PC-3 (cell line): ENCODE measurements at regions not wholly inside any gene's neighbourhood (a gene's known extent, or its start where the extent isn't known, plus 50 kb on each side); places are given as distances from the start of the nearest gene placed in this dataset.
"Not testable (repeated sequence)": the region's sequence is repeated elsewhere in the genome, so short reads cannot be mapped to it uniquely, and the experiment has no call there.

Experiments used
- ATAC-seq: fragments of 200-7000 bp; cut with Tn5 transposase; 2 replicates; pipeline ENCODE4 v1.9.1; 2020; ENCODE audit warnings: mild to moderate bottlenecking, moderate library complexity
- BruUV-seq: library from RNA; stranded (reverse); fragments of 400-500 nt; replicated peaks from 2 replicates; lab custom pipeline; 2021; lab: Mats Ljungman, UMichigan
- CTCF ChIA-PET: fragments of 300-600 bp; sonication (Branson Sonifier 250); formaldehyde crosslinking; loops from one replicate; lab custom pipeline; 2022; ENCODE audit warnings: antibody characterized with exemption; lab: Charles Lee
- POLR2A ChIA-PET: fragments of 300-600 bp; sonication (Branson Sonifier 250); formaldehyde crosslinking; loops from one replicate; lab custom pipeline; 2022; ENCODE audit warnings: antibody characterized with exemption; ENCODE audit not compliant: unreplicated experiment; lab: Charles Lee
- DNase-seq: peaks from one replicate; pipeline ENCODE4 v3.0.0-alpha.2; 2015
- H2AFZ ChIP-seq: fragments of 300-600 bp; sonication (generic); 2 replicates; pipeline ENCODE4 v1.6.0; 2016; ENCODE audit warnings: antibody characterized with exemption, low read length
- H3F3A ChIP-seq: fragments of 300-600 bp; sonication (generic); one replicate; pipeline ENCODE4 v1.6.0; 2017; ENCODE audit warnings: antibody characterized with exemption, low read length, control low read depth, mild to moderate bottlenecking; ENCODE audit not compliant: unreplicated experiment
- H3K27ac ChIP-seq: fragments of 300-600 bp; sonication (generic); 2 replicates; pipeline ENCODE4 v1.5.1; 2016; ENCODE audit warnings: mild to moderate bottlenecking, low read length
- H3K27me3 ChIP-seq: fragments of 300-600 bp; sonication (generic); 2 replicates; pipeline ENCODE4 v1.6.1; 2016; ENCODE audit warnings: low read length, mixed read lengths
- H3K36me3 ChIP-seq: fragments of 300-600 bp; sonication (generic); 2 replicates; pipeline ENCODE4 v1.6.1; 2016; ENCODE audit warnings: low read depth, mixed run types, low read length, mixed read lengths
- H3K4me1 ChIP-seq: fragments of 300-600 bp; sonication (generic); 2 replicates; pipeline ENCODE4 v1.5.1; 2016; ENCODE audit warnings: low read length; ENCODE audit not compliant: insufficient read depth
- H3K4me2 ChIP-seq: fragments of 300-600 bp; sonication (generic); 2 replicates; pipeline ENCODE4 v1.6.0; 2016; ENCODE audit warnings: low read length
- H3K4me3 ChIP-seq: fragments of 300-600 bp; sonication (generic); 2 replicates; pipeline ENCODE4 v1.5.1; 2016; ENCODE audit warnings: mild to moderate bottlenecking, low read length, mixed read lengths
- H3K79me2 ChIP-seq: fragments of 300-600 bp; sonication (generic); 2 replicates; pipeline ENCODE4 v1.6.1; 2017; ENCODE audit warnings: low read length, mixed read lengths
- H3K9ac ChIP-seq: fragments of 300-600 bp; sonication (generic); 2 replicates; pipeline ENCODE4 v1.6.0; 2016; ENCODE audit warnings: mild to moderate bottlenecking, low read length
- H3K9me2 ChIP-seq: fragments of 300-600 bp; sonication (generic); replicated peaks from 2 replicates; pipeline ENCODE4 v1.6.1; 2016; ENCODE audit warnings: mixed run types, low read length, mixed read lengths
- H3K9me3 ChIP-seq: fragments of 300-600 bp; sonication (generic); 2 replicates; pipeline ENCODE4 v1.6.1; 2016; ENCODE audit warnings: low read length, mixed read lengths
- H4K20me1 ChIP-seq: fragments of 300-600 bp; sonication (generic); 2 replicates; pipeline ENCODE4 v1.6.1; 2016; ENCODE audit warnings: low read length, mixed read lengths
- EZH2 ChIP-seq: fragments of 300-600 bp; sonication (generic); IDR thresholded peaks from one replicate; pipeline ENCODE4 v1.6.1; 2017; ENCODE audit warnings: antibody characterized with exemption, mild to moderate bottlenecking, low read length; ENCODE audit not compliant: unreplicated experiment
- EZH2phosphoT487 ChIP-seq: fragments of 300-600 bp; sonication (generic); IDR thresholded peaks from 2 replicates; pipeline ENCODE4 v1.6.1; 2018; ENCODE audit warnings: mild to moderate bottlenecking, antibody characterized with exemption, low read length, borderline replicate concordance
- intact Hi-C: fragments of 100-400 bp; cut with micrococcal nuclease; formaldehyde crosslinking; loops from 2 replicates; pipeline ENCODE4 v1.9.0; 2023
- TF ChIP-seq, protein P1 (sequence below): fragments of 300-600 bp; sonication (generic); conservative IDR thresholded peaks from 2 replicates; pipeline ENCODE4 v1.5.1; 2017; ENCODE audit warnings: antibody characterized with exemption, low read depth, mild to moderate bottlenecking, low read length

DNA sequence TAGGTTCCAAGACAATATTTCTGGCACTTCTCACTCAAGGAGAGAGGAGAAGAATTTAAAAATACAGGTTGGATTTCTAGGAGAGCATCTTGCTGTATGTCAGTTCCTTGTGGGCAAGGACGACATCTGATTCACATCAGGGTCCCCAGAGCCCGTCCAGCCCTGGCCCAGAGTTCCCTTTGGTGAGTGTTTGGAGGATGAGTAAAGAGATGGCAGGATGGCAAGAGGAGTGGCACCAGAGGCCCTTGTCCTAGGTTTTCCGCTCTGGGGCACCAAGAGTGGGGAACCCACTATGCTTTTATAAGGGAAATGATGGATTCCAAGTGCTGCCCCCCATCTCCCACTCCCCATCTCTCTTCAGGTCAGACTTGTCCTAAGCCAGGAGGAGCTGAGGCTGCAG, 181.8 kb downstream of the TBC1D2B start:
- no peak for TF ChIP-seq EZH2
- TF ChIP-seq EZH2phosphoT487 = no peak
- TF ChIP-seq, protein P1, sequence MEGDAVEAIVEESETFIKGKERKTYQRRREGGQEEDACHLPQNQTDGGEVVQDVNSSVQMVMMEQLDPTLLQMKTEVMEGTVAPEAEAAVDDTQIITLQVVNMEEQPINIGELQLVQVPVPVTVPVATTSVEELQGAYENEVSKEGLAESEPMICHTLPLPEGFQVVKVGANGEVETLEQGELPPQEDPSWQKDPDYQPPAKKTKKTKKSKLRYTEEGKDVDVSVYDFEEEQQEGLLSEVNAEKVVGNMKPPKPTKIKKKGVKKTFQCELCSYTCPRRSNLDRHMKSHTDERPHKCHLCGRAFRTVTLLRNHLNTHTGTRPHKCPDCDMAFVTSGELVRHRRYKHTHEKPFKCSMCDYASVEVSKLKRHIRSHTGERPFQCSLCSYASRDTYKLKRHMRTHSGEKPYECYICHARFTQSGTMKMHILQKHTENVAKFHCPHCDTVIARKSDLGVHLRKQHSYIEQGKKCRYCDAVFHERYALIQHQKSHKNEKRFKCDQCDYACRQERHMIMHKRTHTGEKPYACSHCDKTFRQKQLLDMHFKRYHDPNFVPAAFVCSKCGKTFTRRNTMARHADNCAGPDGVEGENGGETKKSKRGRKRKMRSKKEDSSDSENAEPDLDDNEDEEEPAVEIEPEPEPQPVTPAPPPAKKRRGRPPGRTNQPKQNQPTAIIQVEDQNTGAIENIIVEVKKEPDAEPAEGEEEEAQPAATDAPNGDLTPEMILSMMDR = no peak
- no peak overlapping the region for H2AFZ ChIP-seq

DNA sequence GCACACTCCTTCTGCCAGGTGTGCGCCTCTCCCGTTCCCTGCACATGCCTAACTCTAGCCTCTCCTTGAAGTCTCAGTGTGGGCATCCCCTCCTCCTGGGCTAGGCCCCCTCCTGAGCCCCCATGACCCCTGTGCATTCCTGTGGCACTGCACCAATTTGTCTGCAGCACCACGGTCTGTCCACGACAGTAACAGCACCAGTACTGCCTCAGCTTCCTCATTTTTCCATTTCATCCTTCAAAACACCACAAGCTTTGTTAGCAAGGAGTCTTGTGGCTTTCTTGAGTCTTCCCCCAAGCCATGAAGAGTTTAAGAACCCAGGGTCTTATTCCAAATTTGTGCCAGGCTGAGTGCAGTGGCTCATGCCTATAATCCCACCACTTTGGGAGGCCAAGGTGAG, 182.4 kb downstream of the TBC1D2B start:
- CTCF ChIA-PET, H3K4me3 ChIP-seq, DNase-seq, H3K4me1 ChIP-seq, H3K36me3 ChIP-seq, H3K27ac ChIP-seq, H3K27me3 ChIP-seq, H3K4me2 ChIP-seq, H4K20me1 ChIP-seq, POLR2A ChIA-PET, H3K9ac ChIP-seq, ATAC-seq, H3K79me2 ChIP-seq, H3K9me3 ChIP-seq, H2AFZ ChIP-seq, intact Hi-C loops, H3F3A ChIP-seq, BruUV-seq, H3K9me2 ChIP-seq: not testable (repeated sequence)

More for the DNA sequence above, 181.8 kb downstream of the TBC1D2B start:
- DNase-seq (no peak), ATAC-seq (no peak)
- intact Hi-C loops = no loop called here
- Histone ChIP-seq H3K9me2 (no peaks in the 10 kb centered on the region), H3K4me1 (no peaks in the 10 kb centered on the region), H4K20me1 (no peaks in the 10 kb centered on the region), H3K27ac (no peak overlapping the region), H3K9me3 (no peaks in the 10 kb centered on the region), H3K79me2 (no peaks in the 10 kb centered on the region), H3K4me2 (no peak overlapping the region), H3F3A (no peaks in the 10 kb centered on the region), H3K4me3 (no peak overlapping the region), H3K27me3 (no peaks in the 10 kb centered on the region), H3K36me3 (no peaks in the 10 kb centered on the region), H3K9ac (no peak overlapping the region)
- ChIA-PET POLR2A (no interaction called here), CTCF (no interaction called here)
- no TSS peak for BruUV-seq

DNA sequence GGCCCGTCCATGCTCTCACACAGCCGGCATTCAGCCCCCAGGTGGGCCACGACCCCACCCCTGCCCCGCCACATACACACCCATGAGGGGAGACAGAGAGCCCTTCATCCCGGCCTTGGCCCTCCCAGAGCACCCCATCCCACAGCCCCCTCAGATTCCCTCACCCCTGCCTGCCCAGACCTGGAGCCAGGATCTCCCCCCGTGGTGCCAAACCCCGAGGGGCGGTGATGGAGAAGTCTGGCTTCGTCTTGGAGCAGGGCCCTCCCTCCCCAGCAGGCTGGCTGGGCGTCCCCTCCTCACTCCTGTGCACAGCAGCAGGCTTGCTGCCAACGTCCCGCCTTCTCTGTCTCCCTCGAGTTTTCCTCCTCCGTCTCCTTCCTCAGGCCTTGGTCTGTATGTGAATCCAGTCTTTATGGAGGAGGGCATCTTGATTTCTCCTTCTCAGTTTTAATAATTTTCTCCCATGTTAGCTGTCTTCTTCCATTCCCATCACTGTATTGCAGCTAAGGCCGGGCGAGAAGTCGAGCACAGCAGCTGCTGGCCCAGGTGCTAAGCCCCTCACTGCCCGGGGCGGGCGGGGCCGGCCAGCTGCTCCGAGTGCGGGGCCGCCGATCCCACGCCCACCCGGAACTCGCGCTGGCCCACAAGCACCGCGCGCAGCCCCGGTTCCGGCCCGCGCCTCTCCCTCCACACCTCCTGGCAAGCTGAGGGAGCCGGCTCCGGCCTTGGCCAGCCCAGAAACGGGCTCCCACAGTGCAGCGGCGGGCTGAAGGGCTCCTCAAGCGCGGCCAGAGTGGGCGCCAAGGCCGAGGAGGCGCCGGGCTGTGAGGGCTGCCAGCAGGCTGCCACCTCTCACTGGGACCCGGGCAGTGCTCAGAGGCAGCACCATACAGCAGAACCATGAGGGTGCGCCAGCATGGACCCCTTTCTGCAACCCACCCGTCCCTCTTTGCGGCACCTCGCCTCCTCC, 183.6 kb downstream of the TBC1D2B start:
- H3K9ac ChIP-seq, H3K9me2 ChIP-seq, DNase-seq, H3K27ac ChIP-seq, H3K36me3 ChIP-seq, CTCF ChIA-PET, H3F3A ChIP-seq, H3K79me2 ChIP-seq, POLR2A ChIA-PET, H2AFZ ChIP-seq, H3K27me3 ChIP-seq, H4K20me1 ChIP-seq, H3K9me3 ChIP-seq, ATAC-seq, H3K4me1 ChIP-seq, BruUV-seq, H3K4me2 ChIP-seq, intact Hi-C loops, H3K4me3 ChIP-seq: not testable (repeated sequence)

DNA sequence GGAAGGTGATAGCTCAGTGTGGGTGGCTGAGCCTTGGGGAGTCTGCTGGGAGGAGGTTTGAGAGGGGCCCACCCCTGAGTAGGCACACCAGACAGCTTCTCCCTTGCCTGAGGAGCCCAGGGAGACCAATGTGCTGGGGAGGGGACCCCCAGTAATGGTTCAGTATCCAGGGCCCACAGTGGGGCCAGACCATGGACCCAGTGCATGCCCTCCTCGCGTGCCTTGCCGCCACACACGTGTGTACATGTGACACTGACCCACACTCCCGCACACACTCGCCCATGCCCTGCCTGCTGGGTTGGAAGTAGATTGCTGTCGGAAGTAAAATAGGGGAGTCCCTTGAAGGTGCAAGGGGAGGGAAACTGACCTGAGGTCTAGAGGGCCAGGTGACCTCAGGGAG, 184.3 kb downstream of the TBC1D2B start:
- H3K27ac ChIP-seq, H3K9me2 ChIP-seq, ATAC-seq, intact Hi-C loops, H3K36me3 ChIP-seq, H3K79me2 ChIP-seq, BruUV-seq, H3K4me3 ChIP-seq, H2AFZ ChIP-seq, DNase-seq, H3K4me1 ChIP-seq, H3K9ac ChIP-seq, CTCF ChIA-PET, H3K27me3 ChIP-seq, H3K4me2 ChIP-seq, POLR2A ChIA-PET, H4K20me1 ChIP-seq, H3F3A ChIP-seq, H3K9me3 ChIP-seq: not testable (repeated sequence)
